C1 segment of cervical spinal cord (tissue), 14 donors: ENCODE measurements at regions not wholly inside any gene's neighbourhood (a gene's known extent, or its start where the extent isn't known, plus 50 kb on each side); places are given as distances from the start of the nearest gene placed in this dataset.

Experiments used
- DNase-seq, 14 donors: peaks; one replicate each; lab custom pipeline; 2025; lab: John Stamatoyannopoulos, UW

DNA sequence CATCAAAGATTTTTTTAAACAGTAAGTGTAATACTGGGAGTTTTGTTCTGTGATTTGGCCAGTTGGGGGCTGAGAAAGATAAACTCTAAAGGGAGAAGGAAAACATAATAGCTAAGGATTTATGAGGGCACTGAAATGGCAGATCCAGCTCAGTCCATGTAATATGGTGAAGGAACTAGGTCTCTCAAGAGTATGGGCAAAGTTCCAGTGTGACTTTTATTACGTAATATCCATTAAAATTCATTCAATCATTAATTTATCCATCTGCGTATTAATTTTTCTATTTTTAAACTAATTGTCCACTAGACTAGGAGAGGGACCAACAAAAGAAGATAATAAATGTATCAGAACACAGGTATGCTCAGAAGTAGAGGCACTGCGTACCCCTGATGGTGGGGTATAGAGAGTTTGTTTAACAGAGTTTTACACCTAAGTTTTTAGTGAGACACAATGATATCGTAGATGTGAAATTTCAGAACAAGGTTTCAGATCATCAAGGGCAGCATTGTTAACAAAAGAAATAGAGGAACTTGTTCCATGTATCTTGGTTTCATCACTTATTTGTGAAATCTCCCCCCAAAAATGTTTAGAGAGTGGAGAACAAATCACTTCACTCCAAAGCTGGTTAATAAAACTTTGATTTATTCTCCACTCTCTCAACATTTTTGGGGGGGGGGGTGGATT is 351.1 kb downstream of the GRXCR1 start:
- DNase-seq: no peak

DNA sequence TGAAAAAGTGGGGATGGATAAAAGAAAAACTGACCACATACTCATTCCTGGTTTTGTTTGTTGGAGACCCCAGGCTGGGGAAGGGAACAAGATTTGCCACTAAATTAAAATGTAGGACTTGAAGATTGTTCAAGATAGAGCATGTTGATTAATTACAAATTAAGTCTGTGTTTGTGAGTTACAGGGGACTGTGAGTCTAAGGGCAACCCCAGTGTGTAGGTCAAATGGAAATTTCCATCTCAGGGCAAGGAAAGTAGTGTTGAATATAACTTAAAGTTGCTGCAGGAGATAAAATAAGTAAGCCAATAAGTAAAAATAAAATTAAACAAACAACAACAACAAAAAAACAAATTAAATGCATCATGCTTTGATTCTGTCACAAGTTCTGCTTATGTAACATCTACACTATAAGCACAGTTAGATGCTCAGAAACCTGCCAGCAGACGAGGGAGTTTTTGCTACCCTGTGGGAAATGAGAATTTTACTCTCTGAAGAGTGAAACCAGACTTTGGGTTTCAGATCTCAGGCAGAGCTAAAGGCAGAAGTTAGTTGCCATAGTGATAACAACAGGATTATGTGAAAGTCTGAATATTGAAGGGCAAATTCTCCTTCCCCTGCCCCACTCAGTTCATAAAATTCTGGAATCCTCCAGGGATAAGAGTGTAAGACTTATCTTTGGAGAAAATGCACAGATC is 352.3 kb downstream of the GRXCR1 start:
- no peak for DNase-seq

DNA sequence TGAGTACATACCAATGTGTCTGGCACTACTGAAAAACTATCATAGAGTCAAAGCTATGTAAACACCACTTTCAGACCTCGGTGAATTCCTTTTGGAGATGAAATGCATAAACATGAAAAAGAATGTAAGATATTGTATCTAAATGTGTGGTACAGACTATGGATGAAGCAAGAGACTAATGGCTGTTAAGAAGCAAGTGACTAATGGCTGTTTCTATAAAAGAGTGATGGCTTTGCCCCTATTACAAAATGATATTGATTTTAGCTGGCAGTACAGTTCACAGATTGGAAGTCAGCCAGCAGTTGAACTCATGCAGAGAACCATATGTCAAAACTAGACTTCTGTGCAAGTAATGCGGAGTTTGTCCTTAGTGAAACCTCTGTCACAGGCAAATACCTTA is 359.3 kb downstream of the GRXCR1 start:
- peak in 1 of 14 donors; percentile 78 for DNase-seq

DNA sequence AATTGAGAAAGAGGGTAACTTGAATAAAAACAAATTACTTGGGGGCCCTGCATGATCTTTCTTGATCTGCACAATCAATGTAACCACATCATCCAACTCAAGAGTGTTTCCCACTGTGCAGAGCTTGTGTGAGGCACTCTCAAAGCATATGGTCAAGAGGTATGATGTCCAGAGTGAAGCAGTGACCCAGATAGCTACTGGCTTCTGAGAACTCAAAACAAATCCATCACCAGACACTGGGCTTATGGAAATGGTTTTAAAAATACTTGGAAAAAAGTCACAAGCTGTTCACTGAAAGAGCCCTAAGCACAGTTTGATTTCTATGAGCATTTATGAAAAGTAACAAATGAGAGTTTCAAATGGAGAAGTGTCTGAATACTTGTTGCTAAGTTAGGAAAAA is 361.0 kb downstream of the GRXCR1 start:
- DNase-seq: peak in 1 of 14 donors; percentile 96

DNA sequence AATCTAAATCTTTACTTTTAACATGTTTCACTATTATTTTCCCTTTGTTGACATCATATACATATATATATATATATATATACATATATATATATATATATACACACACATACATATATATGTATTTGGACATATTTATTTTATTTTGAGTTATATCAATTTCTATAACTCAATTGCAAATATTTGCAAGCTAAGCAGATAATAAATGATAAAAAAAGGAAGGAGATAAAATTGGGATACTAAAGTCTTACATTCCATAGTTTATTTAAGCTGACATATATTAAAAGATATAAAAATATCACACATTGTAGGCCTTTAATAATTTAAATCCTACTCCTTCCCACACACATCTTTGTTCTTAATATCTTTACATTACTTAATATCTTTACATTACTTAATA is 372.2 kb downstream of the GRXCR1 start:
- no peak for DNase-seq

DNA sequence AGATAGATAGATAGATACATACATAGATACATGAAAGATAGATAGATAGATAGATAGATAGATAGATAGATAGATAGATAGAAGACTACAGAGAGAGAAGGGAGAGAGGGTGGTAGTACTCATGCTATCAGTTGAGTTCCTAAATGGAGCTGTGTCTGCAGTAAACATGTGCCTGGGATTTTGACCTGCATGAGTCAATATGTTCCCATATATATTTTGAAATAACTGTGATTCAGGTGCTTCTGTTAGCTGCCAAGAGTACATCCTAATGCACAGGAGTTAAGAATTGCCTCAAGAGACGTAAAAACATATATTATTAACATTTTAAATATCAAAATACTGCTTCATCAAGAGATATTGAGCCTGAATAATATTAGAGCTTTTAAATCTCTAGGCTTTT is 379.4 kb downstream of the GRXCR1 start:
- no peak for DNase-seq

DNA sequence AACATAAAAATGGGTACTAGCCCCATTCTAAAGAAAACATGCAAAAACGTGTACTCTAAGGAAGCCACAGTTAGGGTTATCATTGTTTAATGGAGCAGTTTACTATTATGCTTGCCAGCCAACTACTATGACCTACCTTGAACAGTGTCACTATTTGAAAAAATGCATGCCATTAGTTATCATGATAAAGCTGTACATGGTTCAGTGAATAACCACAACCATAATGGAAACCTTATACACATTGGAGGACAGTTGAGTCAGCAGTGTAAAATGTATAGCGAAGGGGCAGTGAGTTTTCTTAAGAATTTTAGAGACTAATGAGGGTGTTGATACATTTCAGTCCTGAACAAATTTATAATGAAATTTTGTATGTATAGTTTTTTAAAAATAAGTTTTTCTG is 381.9 kb downstream of the GRXCR1 start:
- DNase-seq: no peak

DNA sequence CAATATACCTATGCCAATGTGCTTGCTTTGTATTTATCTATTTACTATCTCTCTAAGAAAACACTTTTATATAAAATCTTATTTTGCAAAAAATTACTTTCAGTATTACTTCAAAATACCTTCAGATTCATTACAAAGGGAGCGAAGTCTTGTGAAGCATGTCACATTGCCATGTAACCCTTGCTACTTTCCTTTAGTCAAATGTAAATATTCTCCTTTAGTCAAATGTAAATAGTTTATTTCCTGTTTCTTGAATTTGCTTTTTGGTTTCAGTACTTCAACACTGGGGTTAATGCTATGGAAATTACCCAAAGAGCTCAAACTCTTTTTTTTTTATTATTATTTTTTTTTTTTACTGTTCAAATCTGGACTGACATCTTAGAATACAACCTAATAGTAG is 383.3 kb downstream of the GRXCR1 start:
- no peak for DNase-seq

DNA sequence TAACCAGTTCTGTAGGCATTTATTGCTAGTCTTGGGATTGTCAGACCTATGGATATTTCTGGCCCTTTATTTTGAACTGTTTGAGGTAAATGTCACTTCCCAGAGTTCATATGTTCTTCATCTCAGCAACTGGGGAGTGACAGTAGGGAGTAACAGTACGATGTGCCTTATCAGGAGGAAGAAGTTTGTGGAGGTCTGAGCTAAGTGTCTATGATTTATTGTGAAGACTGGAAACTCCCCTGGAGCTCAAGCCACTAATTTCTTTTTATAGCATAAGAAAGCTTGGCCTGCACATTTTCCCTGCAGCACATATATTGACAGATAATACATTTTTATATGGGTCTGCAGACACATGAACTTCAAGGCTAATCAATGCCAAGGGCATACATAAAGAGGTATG is 383.8 kb downstream of the GRXCR1 start:
- DNase-seq: no peak

DNA sequence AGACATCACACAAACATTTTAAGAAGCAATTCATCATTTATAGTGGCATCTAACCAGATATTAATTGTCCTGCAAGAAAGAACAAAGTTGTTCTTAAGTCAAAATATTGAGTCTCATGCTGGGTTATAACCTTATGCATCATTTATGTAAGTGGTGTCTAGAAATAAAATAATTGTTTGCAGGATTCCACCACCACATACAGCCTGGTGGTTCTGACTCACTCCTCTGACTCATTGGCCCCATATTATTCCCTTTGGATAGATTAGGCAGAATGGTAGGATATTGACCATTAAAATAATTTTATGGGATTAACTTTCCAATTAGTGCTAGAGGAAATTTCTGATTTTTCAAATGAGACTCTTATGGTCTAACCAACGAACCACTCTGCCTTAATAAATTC is 384.5 kb downstream of the GRXCR1 start:
- no peak for DNase-seq

DNA sequence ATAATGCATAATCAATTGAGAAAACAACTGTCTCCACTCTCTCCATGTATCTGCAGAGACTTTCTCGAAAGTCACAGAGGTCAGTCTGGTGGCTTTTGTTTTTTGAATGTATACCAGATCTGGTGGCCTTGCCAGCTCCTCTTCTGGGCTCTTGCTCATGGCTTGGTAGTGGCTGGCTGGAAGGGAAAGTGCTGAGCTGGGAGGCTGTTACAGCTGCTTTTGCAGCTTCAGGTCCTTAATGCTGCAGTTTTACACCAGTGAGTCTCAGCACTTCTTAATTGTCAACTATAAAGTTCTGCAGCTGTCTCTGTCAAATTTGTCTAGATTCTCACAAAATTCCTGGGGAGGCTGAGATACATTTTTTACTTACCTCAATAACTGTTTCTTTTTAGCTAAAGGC is 390.0 kb downstream of the GRXCR1 start:
- no peak for DNase-seq

DNA sequence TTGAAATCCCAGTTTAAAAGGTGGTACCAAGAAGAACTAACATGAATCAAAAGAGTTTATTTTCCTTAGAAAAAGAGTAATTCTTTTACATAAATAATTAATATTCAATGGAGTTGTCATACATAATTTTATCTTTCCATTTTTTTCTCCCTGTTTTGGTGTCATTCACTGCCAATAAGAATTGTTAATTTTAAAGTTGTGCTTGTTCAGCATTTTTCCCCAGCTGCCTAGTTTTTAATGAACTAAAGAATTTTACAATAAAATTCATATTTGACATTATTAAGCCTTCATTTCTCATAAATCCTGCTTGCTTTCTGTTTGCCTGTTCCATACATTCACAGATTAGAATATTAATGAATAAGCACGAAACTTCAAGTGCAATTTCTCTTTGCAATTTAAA is 393.6 kb downstream of the GRXCR1 start:
- DNase-seq: no peak

DNA sequence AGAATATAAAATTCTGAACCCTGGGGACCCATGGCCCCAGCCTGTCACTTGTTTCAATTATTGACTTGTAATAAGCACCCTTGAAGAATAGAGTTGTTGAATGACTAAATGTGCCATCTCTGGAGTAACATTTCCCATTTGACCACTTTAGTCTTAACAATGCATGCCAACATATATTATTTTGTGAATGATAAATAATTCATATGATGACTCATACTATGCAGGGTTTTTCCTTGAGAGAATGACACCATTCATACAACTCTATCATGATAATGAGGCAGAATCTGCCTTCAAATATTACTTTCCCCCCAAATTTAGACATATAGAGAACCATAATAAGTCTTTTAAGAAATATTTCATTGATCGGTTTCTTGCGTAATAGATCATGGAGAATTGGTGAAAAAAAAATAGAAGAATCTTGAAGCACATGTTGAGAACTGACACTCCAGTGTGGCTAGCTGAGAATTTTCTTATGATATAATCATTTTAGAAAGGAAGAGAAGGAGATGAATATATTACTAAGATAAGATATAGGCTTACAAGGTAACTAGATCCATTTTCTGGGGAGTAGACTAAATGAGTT is 404.5 kb downstream of the GRXCR1 start:
- DNase-seq: no peak

DNA sequence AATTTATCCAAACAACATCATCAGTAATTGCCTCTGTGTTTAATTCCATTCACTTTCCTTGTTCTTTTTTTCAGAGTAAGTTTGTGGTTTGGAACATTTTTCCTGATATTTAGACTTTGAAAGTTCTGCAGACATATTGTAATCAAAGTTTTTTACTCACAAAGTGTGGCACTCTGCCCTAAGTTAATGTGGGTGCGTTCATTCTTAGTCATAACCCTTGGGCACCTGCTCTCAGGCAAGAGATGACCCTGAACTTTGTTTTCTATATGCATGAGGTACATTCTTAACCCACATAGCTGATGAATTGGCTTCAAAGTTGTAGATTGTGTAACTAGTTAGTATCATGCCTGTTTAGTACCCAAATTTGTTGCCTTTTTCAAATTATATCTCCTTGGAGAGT is 424.3 kb downstream of the GRXCR1 start:
- no peak for DNase-seq

DNA sequence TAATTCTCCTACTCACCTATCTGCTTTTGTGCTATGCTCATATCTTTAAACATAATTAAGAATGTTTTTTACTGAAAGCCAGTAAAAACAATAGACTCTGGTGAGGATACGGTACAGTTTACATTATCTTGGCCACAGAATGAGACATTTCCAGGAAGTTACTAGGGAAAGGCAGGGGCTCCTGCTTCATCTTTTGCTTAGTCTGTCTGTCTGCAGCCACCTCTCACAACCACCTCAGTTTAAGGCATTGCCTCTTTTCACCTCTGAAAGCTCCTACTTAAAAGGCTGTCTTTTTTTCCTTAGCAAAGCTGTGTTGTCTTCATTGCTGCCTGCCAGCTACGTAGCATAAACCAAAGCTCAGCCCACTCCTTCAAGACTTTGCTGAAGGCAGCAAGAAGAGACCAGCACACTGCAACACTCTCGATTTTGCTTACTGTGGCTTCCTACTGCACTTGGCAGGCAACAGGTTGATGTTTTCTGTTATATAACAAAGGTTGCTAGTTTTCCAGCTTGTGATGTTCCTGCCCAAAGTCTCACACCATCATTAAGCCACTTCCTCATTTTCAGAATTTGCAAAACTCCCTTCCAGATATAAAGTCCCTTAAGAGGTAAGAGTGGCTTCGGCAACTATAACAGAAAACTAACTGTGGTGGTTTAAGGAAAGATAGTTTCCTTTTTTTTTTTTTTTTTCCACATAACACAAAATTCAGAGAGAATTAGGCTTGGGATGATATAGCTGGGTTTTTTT is 432.9 kb downstream of the GRXCR1 start:
- DNase-seq: peak in 1 of 14 donors; percentile 10

DNA sequence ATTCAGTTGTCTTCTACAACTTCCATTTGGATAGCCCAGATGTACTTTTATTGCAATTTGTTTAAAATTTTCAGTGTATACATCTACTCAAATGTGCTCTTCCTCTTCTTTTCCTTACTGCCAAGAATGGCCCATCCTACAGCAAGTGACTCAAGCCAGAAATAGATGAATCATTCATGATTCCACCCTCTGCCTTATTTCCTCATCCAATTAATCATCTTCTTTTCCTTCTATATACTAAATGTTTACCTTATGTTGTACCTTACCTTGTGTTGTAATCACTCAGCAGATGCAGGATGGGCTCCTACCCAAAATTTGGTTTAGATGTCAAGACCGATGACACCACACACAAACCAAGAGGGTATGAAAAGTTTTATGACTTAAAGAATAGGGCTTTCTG is 437.8 kb downstream of the GRXCR1 start:
- DNase-seq: no peak

DNA sequence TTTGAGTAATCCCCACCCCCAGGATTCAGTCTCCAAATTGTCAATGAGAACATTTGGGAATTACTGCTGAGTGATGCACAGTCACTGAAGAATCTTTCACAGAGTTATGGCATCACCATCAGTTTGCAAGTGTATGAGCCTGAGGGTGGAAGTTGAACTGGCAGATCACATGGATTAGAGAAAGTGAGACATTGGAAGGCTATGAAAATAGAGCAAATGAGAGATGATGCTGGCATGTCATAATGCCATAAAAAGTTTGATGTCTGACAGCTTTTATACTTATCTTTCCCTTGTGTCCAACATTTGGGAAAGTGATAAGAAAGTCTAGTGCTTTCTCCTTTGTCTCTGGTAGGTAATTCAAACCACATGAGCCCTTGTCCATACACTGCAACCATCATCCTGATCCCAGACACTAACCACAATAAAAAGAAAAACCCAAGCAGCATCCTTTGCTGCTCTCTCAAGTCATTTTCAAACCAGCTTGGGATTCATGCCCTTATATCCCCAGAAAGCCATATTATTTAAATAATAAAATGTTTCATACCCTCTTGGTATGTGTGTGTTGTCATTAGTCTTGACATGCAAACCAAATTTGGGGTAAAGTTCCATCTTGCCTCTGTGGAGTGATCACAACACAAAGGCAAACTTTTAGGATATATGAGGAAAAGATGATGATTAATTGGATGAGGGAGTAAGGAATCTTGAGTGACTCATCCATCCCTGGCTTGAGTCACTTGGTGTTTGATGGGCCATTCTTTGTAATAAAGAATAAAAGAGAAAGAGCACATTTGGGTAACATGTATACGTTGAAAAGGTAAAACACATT is 438.9 kb downstream of the GRXCR1 start:
- no peak for DNase-seq

DNA sequence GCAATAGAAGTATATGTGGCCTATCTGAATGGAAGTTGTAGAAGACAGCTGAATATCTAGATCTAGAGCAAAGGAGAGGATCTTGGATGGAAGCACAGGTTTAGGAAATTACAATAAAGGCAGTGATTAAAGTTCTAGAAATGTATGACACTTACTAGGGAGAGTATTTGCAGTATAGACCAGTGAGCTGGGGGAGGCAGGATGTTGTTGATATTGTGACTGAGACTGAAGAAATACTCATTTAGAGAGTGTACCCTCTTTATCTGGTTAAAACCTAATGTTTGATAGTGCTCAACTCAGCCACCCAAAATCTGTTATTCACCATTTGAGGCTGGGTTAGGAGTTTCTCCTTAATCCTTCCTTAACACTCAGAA is 439.5 kb downstream of the GRXCR1 start:
- no peak for DNase-seq

DNA sequence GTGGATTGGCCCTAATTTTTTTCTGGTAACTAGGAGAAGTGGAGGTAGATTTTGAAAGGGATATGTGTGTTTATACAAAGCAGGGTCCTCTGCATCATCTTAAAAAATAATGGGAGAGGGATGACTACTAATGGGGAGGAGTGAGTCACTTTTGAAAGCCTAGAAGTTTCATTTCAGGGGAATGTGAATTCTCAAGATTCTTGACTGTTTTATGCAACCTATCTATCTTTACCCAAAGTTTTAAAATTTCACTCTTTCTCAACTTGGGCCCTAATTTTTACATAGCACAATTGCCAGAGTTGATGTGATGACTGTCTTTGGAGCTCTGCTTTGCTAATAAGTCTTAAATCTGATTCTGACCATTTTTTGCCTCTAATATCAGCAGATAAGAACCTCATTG is 445.2 kb downstream of the GRXCR1 start:
- no peak for DNase-seq

DNA sequence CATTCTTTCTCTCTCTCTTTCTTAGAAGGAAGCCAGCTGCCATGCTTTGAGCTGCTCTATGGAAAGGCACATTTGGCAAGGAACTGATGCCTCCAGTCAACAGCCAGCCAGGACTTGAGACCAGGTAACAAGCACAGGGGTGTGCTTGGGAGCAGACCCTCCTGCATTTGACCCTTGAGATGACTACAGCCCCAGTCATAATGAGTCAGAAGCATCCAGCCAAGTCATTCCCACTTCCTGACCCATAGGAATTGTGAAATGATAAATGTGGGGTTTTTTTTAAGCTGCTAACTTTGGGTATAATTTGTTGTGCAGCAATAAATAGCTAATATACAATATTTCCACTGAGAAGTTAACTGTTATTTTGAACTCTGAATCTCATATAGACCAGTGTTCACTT is 446.9 kb downstream of the GRXCR1 start:
- DNase-seq: no peak

DNA sequence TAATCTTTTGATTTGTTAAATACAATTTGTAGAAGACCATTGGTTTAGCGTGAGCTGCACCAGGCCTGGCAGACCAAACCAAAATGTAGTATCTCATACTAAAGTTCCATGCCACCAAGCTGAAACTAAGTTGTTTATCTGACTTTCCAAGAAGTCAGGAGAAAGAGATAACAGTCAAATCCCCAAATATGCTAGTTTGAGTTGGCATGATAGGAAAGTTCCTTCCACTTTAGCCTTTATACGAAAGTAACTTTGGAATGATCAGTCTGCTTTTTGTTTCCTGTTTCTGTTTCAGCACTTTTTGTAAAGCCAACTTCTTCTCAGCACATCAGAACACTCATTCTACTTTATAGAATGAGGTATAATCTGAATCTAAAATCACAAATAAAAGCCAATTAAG is 449.2 kb downstream of the GRXCR1 start:
- no peak for DNase-seq

DNA sequence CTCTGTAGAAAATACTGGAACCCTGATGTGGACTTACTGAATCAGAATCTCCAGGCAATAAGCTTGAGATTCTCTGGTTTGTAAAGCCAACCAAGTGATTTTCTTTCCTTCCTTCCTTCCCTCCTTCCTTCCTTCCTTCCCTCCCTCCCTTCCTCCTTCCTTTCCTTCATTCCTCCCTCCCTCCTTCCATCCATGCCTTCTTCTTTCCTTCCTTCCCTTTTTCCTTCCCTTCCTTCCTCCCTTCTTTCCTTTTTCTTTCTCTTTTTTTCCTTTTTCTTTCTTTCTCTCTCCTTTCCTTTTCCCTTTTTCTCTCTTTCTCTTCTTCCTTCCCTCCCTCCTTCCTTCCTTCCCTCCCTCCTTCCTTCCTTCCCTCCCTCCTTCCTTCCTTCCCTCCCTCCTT is 450.8 kb downstream of the GRXCR1 start:
- DNase-seq: no peak
